Sigmoid colon (tissue), 4 donors: ENCODE measurements at regions not wholly inside any gene's neighbourhood (a gene's known extent, or its start where the extent isn't known, plus 50 kb on each side); places are given as distances from the start of the nearest gene placed in this dataset.

Experiments used
- EP300 ChIP-seq, 4 donors: sonication (generic); formaldehyde crosslinking; IDR thresholded peaks; one replicate each; pipeline ENCODE4 v1.6.1; 2017; ENCODE audit warnings: antibody characterized with exemption in 4 of 4
- POLR2A ChIP-seq, 2 donors: fragments of 450-650 bp; IDR thresholded peaks; one replicate each; pipeline ENCODE4 v1.6.1; 2016; ENCODE audit warnings: antibody characterized with exemption in 2 of 2, mild to moderate bottlenecking in 2 of 2, moderate library complexity in 2 of 2
- TF ChIP-seq, protein P1 (sequence below), 4 experiments: fragments of 450-650 bp in 3 of 4; fragments of 200-600 bp in 1 of 4; IDR thresholded peaks; one replicate each; pipeline ENCODE4 v1.5.1; 2016 to 2019; ENCODE audit warnings: antibody characterized with exemption in 4 of 4, mild to moderate bottlenecking in 3 of 4, moderate library complexity in 2 of 4

DNA sequence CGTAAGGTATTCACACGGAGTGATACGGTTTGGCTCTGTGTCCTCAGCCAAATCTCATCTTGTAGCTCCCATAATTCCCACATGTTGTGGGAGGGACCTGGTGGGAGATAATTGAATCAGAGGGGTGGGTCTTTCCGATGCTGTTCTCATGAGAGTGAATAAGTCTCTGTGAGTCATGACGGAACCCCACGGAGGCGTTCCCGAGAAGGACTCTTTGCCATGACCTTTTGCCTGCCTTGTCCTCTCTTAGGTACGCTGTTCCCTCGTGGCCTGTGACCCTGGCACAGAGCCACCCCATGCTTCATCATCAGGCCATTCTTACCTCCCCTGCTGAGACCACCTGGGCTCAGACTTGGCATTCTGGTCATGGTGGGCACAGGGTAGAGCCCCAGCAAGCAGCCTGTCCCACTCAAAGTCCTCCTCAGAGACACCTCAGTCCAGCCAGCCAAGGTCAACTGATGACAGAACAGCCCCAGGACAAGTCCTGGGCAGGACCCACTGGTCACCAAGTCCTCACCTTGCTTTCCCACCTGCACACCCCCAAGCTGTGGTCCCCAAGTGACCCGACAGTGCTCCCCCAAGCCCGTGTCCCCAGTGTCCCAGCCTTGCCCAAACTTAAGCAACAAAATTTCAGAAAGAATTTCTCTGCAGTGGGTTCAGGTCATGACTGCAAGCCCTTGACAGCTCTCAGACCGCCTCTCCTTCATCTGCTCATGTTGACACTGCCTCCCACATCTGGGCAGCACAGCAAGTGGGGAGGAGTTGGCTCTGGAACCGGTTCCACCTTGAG is 158.4 kb downstream of the ACTL8 start:
- TF ChIP-seq, protein P1, sequence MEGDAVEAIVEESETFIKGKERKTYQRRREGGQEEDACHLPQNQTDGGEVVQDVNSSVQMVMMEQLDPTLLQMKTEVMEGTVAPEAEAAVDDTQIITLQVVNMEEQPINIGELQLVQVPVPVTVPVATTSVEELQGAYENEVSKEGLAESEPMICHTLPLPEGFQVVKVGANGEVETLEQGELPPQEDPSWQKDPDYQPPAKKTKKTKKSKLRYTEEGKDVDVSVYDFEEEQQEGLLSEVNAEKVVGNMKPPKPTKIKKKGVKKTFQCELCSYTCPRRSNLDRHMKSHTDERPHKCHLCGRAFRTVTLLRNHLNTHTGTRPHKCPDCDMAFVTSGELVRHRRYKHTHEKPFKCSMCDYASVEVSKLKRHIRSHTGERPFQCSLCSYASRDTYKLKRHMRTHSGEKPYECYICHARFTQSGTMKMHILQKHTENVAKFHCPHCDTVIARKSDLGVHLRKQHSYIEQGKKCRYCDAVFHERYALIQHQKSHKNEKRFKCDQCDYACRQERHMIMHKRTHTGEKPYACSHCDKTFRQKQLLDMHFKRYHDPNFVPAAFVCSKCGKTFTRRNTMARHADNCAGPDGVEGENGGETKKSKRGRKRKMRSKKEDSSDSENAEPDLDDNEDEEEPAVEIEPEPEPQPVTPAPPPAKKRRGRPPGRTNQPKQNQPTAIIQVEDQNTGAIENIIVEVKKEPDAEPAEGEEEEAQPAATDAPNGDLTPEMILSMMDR (IDR thresholded peaks at IDR 0.05), result no peak
- TF ChIP-seq POLR2A (IDR thresholded peaks at IDR 0.05), result no peak
- TF ChIP-seq EP300 (IDR thresholded peaks at IDR 0.05), result no peak
